ENCODE measurements at regions not wholly inside any gene's neighbourhood (a gene's known extent, or its start where the extent isn't known, plus 50 kb on each side); places are given as distances from the start of the nearest gene placed in this dataset.

- Mint-ChIP-seq H3K9me3 (ENCODE audit: unreplicated experiment) (no peaks in the 10 kb centered on the region), H3K27ac (ENCODE audit: unreplicated experiment) (no peak overlapping the region), H3K36me3 (ENCODE audit: insufficient read depth, unreplicated experiment) (no peaks in the 10 kb centered on the region), H3K4me1 (ENCODE audit: low read depth, unreplicated experiment) (peaks cover 6% of the 10 kb centered on the region), H3K4me3 (ENCODE audit: unreplicated experiment) (no peak overlapping the region), H3K27me3 (ENCODE audit: insufficient read depth, unreplicated experiment) (no peaks in the 10 kb centered on the region)
- H3K4me1 ChIP-seq: peaks cover 5% of the 10 kb centered on the region; the same call in 1 of the 2 replicates
- no peaks in the 10 kb centered on the region for H3K9me3 ChIP-seq
- DNase-seq: no peak
- ChIA-PET CTCF (no interaction called here), POLR2A (no interaction called here)
- no peaks in the 10 kb centered on the region for H3K27me3 ChIP-seq (replicated peaks; ENCODE audit: control insufficient read depth, insufficient read depth, low read length)
- intact Hi-C loops (cut with micrococcal nuclease; ENCODE audit: unreplicated experiment): no loop called here
- H3K4me3 ChIP-seq (ENCODE audit: low read depth, low read length): no peak overlapping the region
- TF ChIP-seq CTCF (IDR thresholded peaks at IDR 0.05; ENCODE audit: insufficient read depth in 1 of 2, low read depth in 1 of 2, low read length in 1 of 2, severe bottlenecking in 1 of 2, unreplicated experiment in 1 of 2): no peak
- no peaks in the 10 kb centered on the region for H3K36me3 ChIP-seq (ENCODE audit: control insufficient read depth, insufficient read depth, low read length)
- no TSS peak for BruUV-seq (replicated peaks)
These were observed 151.4 kb upstream of the ETV3 start for GRCh38 chr1:157289424-157290105.

GRCh38 chr1:157288996-157289395 is 150.8 kb upstream of the ETV3 start:
- H3K27me3 Mint-ChIP-seq (ENCODE audit: insufficient read depth, unreplicated experiment): no peaks in the 10 kb centered on the region
- Histone ChIP-seq H3K36me3 (ENCODE audit: control insufficient read depth, insufficient read depth, low read length) (no peaks in the 10 kb centered on the region), H3K9me3 (no peaks in the 10 kb centered on the region), H3K4me1 (peaks cover 5% of the 10 kb centered on the region; the same call in 1 of the 2 replicates), H3K27me3 (replicated peaks; ENCODE audit: control insufficient read depth, insufficient read depth, low read length) (no peaks in the 10 kb centered on the region), H3K4me3 (ENCODE audit: low read depth, low read length) (no peak overlapping the region)
- no peaks in the 10 kb centered on the region for H3K9me3 Mint-ChIP-seq (ENCODE audit: unreplicated experiment)
- ChIA-PET POLR2A (no interaction called here), CTCF (no interaction called here)
- H3K27ac Mint-ChIP-seq (ENCODE audit: unreplicated experiment): no peak overlapping the region
- BruUV-seq (replicated peaks): no TSS peak
- no peak for TF ChIP-seq CTCF (IDR thresholded peaks at IDR 0.05; ENCODE audit: insufficient read depth in 1 of 2, low read depth in 1 of 2, low read length in 1 of 2, severe bottlenecking in 1 of 2, unreplicated experiment in 1 of 2)
- peaks cover 6% of the 10 kb centered on the region for H3K4me1 Mint-ChIP-seq (ENCODE audit: low read depth, unreplicated experiment)
- no peak overlapping the region for H3K4me3 Mint-ChIP-seq (ENCODE audit: unreplicated experiment)
- no peak for DNase-seq
- intact Hi-C loops (cut with micrococcal nuclease; ENCODE audit: unreplicated experiment): no loop called here
- H3K36me3 Mint-ChIP-seq (ENCODE audit: insufficient read depth, unreplicated experiment): no peaks in the 10 kb centered on the region

GRCh38 chr1:157288492-157288891 is 150.3 kb upstream of the ETV3 start:
- Mint-ChIP-seq H3K27ac (ENCODE audit: unreplicated experiment) (no peak overlapping the region), H3K9me3 (ENCODE audit: unreplicated experiment) (no peaks in the 10 kb centered on the region), H3K36me3 (ENCODE audit: insufficient read depth, unreplicated experiment) (no peaks in the 10 kb centered on the region), H3K27me3 (ENCODE audit: insufficient read depth, unreplicated experiment) (no peaks in the 10 kb centered on the region), H3K4me1 (ENCODE audit: low read depth, unreplicated experiment) (peaks cover 4% of the 10 kb centered on the region), H3K4me3 (ENCODE audit: unreplicated experiment) (no peak overlapping the region)
- Histone ChIP-seq H3K4me3 (ENCODE audit: low read depth, low read length) (no peak overlapping the region), H3K27me3 (replicated peaks; ENCODE audit: control insufficient read depth, insufficient read depth, low read length) (no peaks in the 10 kb centered on the region), H3K9me3 (no peaks in the 10 kb centered on the region), H3K4me1 (peaks cover 3% of the 10 kb centered on the region; the same call in 1 of the 2 replicates), H3K36me3 (ENCODE audit: control insufficient read depth, insufficient read depth, low read length) (no peaks in the 10 kb centered on the region)
- intact Hi-C loops (cut with micrococcal nuclease; ENCODE audit: unreplicated experiment): no loop called here
- BruUV-seq (replicated peaks): no TSS peak
- CTCF ChIA-PET: no interaction called here
- no peak for TF ChIP-seq CTCF (IDR thresholded peaks at IDR 0.05; ENCODE audit: insufficient read depth in 1 of 2, low read depth in 1 of 2, low read length in 1 of 2, severe bottlenecking in 1 of 2, unreplicated experiment in 1 of 2)
- no peak for DNase-seq
- POLR2A ChIA-PET: no interaction called here

All from Caco-2 (cell line).